ENCODE measurements at regions not wholly inside any gene's neighbourhood (a gene's known extent, or its start where the extent isn't known, plus 50 kb on each side); places are given as distances from the start of the nearest gene placed in this dataset.

DNA sequence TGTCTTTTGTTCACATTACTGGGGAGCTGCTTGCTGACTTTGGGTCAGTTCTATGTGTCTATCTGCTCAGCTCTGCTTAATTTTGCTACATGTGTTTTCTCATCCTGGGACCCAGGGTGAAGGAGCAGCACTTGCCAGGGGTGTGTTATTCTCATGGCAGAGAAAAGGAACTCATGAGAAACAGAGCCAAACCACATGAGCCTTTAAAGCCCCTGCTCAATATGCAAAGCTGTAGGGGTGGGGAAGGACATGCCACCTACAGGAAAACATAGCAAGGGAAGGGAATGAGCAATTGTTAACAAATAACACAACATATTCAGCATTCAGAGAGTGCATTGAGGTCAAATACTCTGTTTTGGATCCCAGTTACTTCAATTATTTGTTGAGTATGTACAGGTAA, 290.9 kb downstream of the CDK5RAP2 start:
- DNase-seq, result no peak
- Mint-ChIP-seq H3K4me3 (no peak overlapping the region), H3K4me1 (no peaks in the 10 kb centered on the region), H3K9me3 (no peaks in the 10 kb centered on the region), H3K27me3 (peaks cover 2% of the 10 kb centered on the region), H3K27ac (no peak overlapping the region), H3K36me3 (ENCODE audit: low read depth) (no peaks in the 10 kb centered on the region)
- no peak for ATAC-seq (ENCODE audit: low read depth)
- CTCF ChIA-PET, result no interaction called here
- TF ChIP-seq, protein P1, sequence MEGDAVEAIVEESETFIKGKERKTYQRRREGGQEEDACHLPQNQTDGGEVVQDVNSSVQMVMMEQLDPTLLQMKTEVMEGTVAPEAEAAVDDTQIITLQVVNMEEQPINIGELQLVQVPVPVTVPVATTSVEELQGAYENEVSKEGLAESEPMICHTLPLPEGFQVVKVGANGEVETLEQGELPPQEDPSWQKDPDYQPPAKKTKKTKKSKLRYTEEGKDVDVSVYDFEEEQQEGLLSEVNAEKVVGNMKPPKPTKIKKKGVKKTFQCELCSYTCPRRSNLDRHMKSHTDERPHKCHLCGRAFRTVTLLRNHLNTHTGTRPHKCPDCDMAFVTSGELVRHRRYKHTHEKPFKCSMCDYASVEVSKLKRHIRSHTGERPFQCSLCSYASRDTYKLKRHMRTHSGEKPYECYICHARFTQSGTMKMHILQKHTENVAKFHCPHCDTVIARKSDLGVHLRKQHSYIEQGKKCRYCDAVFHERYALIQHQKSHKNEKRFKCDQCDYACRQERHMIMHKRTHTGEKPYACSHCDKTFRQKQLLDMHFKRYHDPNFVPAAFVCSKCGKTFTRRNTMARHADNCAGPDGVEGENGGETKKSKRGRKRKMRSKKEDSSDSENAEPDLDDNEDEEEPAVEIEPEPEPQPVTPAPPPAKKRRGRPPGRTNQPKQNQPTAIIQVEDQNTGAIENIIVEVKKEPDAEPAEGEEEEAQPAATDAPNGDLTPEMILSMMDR (IDR thresholded peaks at IDR 0.05), result no peak
- POLR2A ChIA-PET, result no interaction called here
- intact Hi-C loops (cut with micrococcal nuclease), result no loop called here

- intact Hi-C loops (cut with micrococcal nuclease), result no loop called here
- CTCF ChIA-PET, result no interaction called here
- TF ChIP-seq, protein P1 (IDR thresholded peaks at IDR 0.05), result no peak
- H3K27ac Mint-ChIP-seq, result no peak overlapping the region
- H3K9me3 Mint-ChIP-seq, result no peaks in the 10 kb centered on the region
- ATAC-seq (ENCODE audit: low read depth), result no peak
- H3K36me3 Mint-ChIP-seq (ENCODE audit: low read depth), result no peaks in the 10 kb centered on the region
- POLR2A ChIA-PET, result no interaction called here
- H3K4me3 Mint-ChIP-seq, result no peak overlapping the region
- H3K4me1 Mint-ChIP-seq, result no peaks in the 10 kb centered on the region
- no peak for DNase-seq
- peaks cover 5% of the 10 kb centered on the region for H3K27me3 Mint-ChIP-seq
These were observed 293.4 kb downstream of the CDK5RAP2 start for GRCh38 chr9:120286530-120286929.

- no peak for DNase-seq
- Mint-ChIP-seq H3K4me3 (no peak overlapping the region), H3K36me3 (ENCODE audit: low read depth) (no peaks in the 10 kb centered on the region), H3K4me1 (no peaks in the 10 kb centered on the region), H3K9me3 (no peaks in the 10 kb centered on the region), H3K27me3 (peaks cover 5% of the 10 kb centered on the region), H3K27ac (no peak overlapping the region)
- intact Hi-C loops (cut with micrococcal nuclease), result no loop called here
- ATAC-seq (ENCODE audit: low read depth), result no peak
- POLR2A ChIA-PET, result no interaction called here
- TF ChIP-seq, protein P1 (IDR thresholded peaks at IDR 0.05), result no peak
- CTCF ChIA-PET, result no interaction called here
These were observed 295.1 kb downstream of the CDK5RAP2 start for GRCh38 chr9:120284821-120285220.

- Mint-ChIP-seq H3K4me3 (no peak overlapping the region), H3K4me1 (no peaks in the 10 kb centered on the region), H3K27me3 (peaks cover 14% of the 10 kb centered on the region), H3K9me3 (no peaks in the 10 kb centered on the region), H3K36me3 (ENCODE audit: low read depth) (no peaks in the 10 kb centered on the region), H3K27ac (no peak overlapping the region)
- ATAC-seq (ENCODE audit: low read depth), result no peak
- TF ChIP-seq, protein P1 (IDR thresholded peaks at IDR 0.05), result no peak
- intact Hi-C loops (cut with micrococcal nuclease), result no loop called here
- ChIA-PET CTCF (no interaction called here), POLR2A (no interaction called here)
- DNase-seq, result no peak
These were observed 298.3 kb downstream of the CDK5RAP2 start for GRCh38 chr9:120281665-120282064.

DNA sequence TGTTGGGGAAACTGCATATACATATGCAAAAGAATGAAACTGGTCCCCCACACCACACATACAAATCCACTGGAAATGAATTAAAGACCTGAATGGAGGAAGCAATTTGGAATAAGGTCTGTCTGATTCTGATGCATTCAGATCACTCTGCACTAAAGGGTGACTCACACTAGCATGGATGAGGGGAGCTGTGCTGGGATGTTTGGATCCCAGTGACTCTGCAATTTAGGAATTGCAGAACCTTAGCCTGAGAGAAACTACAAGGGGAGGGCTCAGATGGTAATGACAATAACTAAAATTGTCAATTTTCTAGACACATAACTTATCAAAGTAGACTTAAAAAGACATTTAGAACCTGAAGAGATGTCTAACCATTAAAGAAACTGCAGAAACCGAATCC, 312.0 kb downstream of the CDK5RAP2 start:
- CTCF ChIA-PET, result no interaction called here

More for the DNA sequence above, 312.0 kb downstream of the CDK5RAP2 start:
- no peaks in the 10 kb centered on the region for H3K4me1 Mint-ChIP-seq
- no peak overlapping the region for H3K4me3 Mint-ChIP-seq
- ATAC-seq (ENCODE audit: low read depth) (no peak), DNase-seq (no peak)
- peaks cover 4% of the 10 kb centered on the region for H3K9me3 Mint-ChIP-seq
- intact Hi-C loops (cut with micrococcal nuclease), result no loop called here
- POLR2A ChIA-PET, result no interaction called here
- no peaks in the 10 kb centered on the region for H3K27me3 Mint-ChIP-seq
- no peak overlapping the region for H3K27ac Mint-ChIP-seq
- TF ChIP-seq, protein P1 (IDR thresholded peaks at IDR 0.05), result no peak
- H3K36me3 Mint-ChIP-seq (ENCODE audit: low read depth), result no peaks in the 10 kb centered on the region

All from activated B cell treated with CpG ODN at 0.5 μM for 24 hours (primary cell).